GM23248 (cell line): ENCODE measurements at regions not wholly inside any gene's neighbourhood (a gene's known extent, or its start where the extent isn't known, plus 50 kb on each side); places are given as distances from the start of the nearest gene placed in this dataset.

Experiments used
- DNase-seq: peaks from one replicate; pipeline ENCODE4 v3.0.0-alpha.2; 2015
- H2AFZ ChIP-seq: fragments of 200-600 bp; sonication (generic); 2 replicates; pipeline ENCODE4 v1.6.1; 2016; ENCODE audit warnings: antibody characterized with exemption
- H3F3A ChIP-seq: fragments of 200-600 bp; sonication (generic); 2 replicates; pipeline ENCODE4 v1.6.1; 2016; ENCODE audit warnings: mild to moderate bottlenecking, antibody characterized with exemption, mixed run types; ENCODE audit not compliant: insufficient read depth
- H3K27ac ChIP-seq: fragments of 200-600 bp; sonication (generic); 2 replicates; pipeline ENCODE4 v1.5.1; 2016; ENCODE audit warnings: mild to moderate bottlenecking
- H3K27me3 ChIP-seq: fragments of 200-600 bp; sonication (generic); replicated peaks from 2 replicates; pipeline ENCODE4 v1.6.1; 2016; ENCODE audit warnings: mild to moderate bottlenecking; ENCODE audit not compliant: insufficient read depth
- H3K36me3 ChIP-seq: fragments of 200-600 bp; sonication (generic); 2 replicates; pipeline ENCODE4 v1.6.1; 2016; ENCODE audit warnings: low read depth, mild to moderate bottlenecking
- H3K4me1 ChIP-seq: fragments of 200-600 bp; sonication (generic); 2 replicates; pipeline ENCODE4 v1.6.1; 2016; ENCODE audit warnings: mild to moderate bottlenecking; ENCODE audit not compliant: insufficient read depth
- H3K4me2 ChIP-seq: fragments of 200-600 bp; sonication (generic); one replicate; pipeline ENCODE4 v1.6.1; 2016; ENCODE audit warnings: mild to moderate bottlenecking; ENCODE audit not compliant: unreplicated experiment
- H3K4me3 ChIP-seq: fragments of 200-600 bp; sonication (generic); 2 replicates; pipeline ENCODE4 v1.5.1; 2016; ENCODE audit warnings: mild to moderate bottlenecking
- H3K79me2 ChIP-seq: fragments of 200-600 bp; sonication (generic); 2 replicates; pipeline ENCODE4 v1.6.1; 2016; ENCODE audit warnings: mild to moderate bottlenecking; ENCODE audit not compliant: insufficient read depth
- H3K9ac ChIP-seq: fragments of 200-600 bp; sonication (generic); 2 replicates; pipeline ENCODE4 v1.6.1; 2016; ENCODE audit warnings: mild to moderate bottlenecking
- H3K9me2 ChIP-seq: fragments of 200-600 bp; sonication (generic); 2 replicates; pipeline ENCODE4 v1.6.1; 2016; ENCODE audit warnings: mixed run types, mild to moderate bottlenecking, moderate library complexity; ENCODE audit not compliant: insufficient read depth
- H3K9me3 ChIP-seq: fragments of 200-600 bp; sonication (generic); one replicate; pipeline ENCODE4 v1.6.1; 2017; ENCODE audit warnings: low read depth
- H4K20me1 ChIP-seq: fragments of 200-600 bp; sonication (generic); 2 replicates; pipeline ENCODE4 v1.6.0; 2016; ENCODE audit not compliant: insufficient read depth
- EZH2 ChIP-seq: fragments of 200-600 bp; sonication (generic); IDR thresholded peaks from 2 replicates; pipeline ENCODE4 v1.6.1; 2018; ENCODE audit warnings: antibody characterized with exemption, mild to moderate bottlenecking; ENCODE audit not compliant: insufficient read depth, poor library complexity, severe bottlenecking
- EZH2phosphoT487 ChIP-seq: fragments of 200-600 bp; sonication (generic); IDR thresholded peaks from 2 replicates; pipeline ENCODE4 v1.6.1; 2018; ENCODE audit warnings: antibody characterized with exemption, moderate library complexity, mild to moderate bottlenecking, low read depth; ENCODE audit not compliant: insufficient read depth
- WGBS, 2 experiments: methylation state at CpG; one replicate each; pipeline ENCODE4 v1.1.6; 2015 to 2017; ENCODE audit warnings: low lambda C conversion rate in 2 of 2, low coverage in 1 of 2; ENCODE audit errors: missing lambda C conversion rate in 2 of 2; 5-methylcytosine and 5-hydroxymethylcytosine counted together
- in situ Hi-C: fragments of 300-500 bp; cut with MboI; formaldehyde crosslinking; loops from 2 replicates; pipeline ENCODE4 v1.15.0; 2020

DNA sequence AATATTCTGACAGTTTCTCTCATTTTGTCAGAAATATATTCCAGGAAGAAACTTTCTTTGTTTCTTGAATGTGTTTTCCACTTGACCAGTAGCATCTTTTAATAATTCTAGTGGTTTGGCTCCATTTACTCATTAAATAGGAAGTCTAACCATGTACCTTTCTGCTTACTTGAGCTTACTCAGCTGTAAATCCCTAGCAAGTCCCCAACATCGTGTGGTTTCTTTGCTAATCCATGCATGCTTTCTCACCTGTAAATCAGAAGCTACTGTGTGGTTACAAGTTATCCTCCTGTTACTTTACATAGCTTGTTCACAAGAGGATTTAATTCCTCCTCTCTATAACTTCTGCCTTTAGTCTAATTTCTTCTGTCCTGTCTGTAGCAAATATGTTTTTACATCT, 227.7 kb downstream of the FSCB start:
- H3K9ac ChIP-seq = no peak overlapping the region
- no peak for TF ChIP-seq EZH2phosphoT487
- no peak for TF ChIP-seq EZH2
- no peaks in the 10 kb centered on the region for H3K9me2 ChIP-seq
- H3K27ac ChIP-seq = no peak overlapping the region
- no peaks in the 10 kb centered on the region for H3K79me2 ChIP-seq
- no peaks in the 10 kb centered on the region for H4K20me1 ChIP-seq
- in situ Hi-C loops = no loop called here
- DNase-seq = no peak
- no peaks in the 10 kb centered on the region for H3F3A ChIP-seq
- H2AFZ ChIP-seq = no peak overlapping the region
- H3K4me3 ChIP-seq = no peak overlapping the region
- H3K4me1 ChIP-seq = no peaks in the 10 kb centered on the region
- H3K4me2 ChIP-seq = no peak overlapping the region
- no peaks in the 10 kb centered on the region for H3K27me3 ChIP-seq
- no peaks in the 10 kb centered on the region for H3K9me3 ChIP-seq
- no peaks in the 10 kb centered on the region for H3K36me3 ChIP-seq
- 0% methylated on average over 1 of the region's 1 CpG for WGBS, 2 experiments

DNA sequence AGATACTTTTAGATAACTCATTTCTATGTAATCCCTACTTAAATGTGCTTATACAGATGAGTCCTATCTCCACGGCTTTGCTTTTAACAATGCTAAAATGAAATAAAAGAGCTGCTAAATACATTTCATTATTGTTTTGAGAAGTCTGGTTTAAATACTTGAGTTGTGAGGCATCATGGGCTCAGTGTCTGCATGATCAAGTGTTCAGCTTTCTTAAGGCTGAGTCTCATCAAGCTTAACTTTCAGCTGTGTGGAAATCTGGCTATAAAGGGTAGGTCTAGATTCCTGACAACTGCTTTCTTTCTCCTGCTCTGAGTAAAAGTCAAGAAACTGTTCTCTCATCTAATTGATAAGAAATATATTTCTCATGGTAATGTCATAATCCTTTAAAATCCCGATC, 235.4 kb downstream of the FSCB start:
- no peak overlapping the region for H3K27ac ChIP-seq

DNA sequence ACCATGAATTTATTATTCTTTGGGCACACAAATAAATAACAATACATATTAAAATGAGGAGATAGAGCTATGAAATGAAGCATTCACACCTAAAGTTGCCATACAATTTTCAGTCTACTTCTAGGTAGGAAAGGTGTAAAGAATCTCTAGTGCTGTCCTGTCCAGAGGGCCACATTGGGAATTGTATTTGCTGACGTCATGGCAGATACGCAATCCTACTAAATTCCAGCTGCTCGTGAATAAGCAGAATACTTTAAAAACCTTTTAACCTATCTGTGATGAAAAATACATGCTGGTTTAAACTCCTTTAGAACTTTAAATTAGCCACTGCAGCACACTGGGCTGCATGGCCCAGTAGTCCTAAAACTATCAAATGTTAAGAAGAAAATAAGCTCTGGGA, 236.1 kb downstream of the FSCB start:
- H3K4me1 ChIP-seq = no peaks in the 10 kb centered on the region
- in situ Hi-C loops = no loop called here
- H3K9me2 ChIP-seq = no peaks in the 10 kb centered on the region
- H4K20me1 ChIP-seq = no peaks in the 10 kb centered on the region
- no peak overlapping the region for H3K4me2 ChIP-seq
- H3K79me2 ChIP-seq = no peaks in the 10 kb centered on the region
- 29 to 32% methylated on average over 3 of the region's 3 CpGs for WGBS, 2 experiments
- TF ChIP-seq EZH2phosphoT487 = no peak
- TF ChIP-seq EZH2 = no peak
- H3K36me3 ChIP-seq = no peaks in the 10 kb centered on the region
- H3K27ac ChIP-seq = no peak overlapping the region
- no peak overlapping the region for H2AFZ ChIP-seq
- no peak overlapping the region for H3K4me3 ChIP-seq
- H3K9me3 ChIP-seq = no peaks in the 10 kb centered on the region
- no peak for DNase-seq
- no peaks in the 10 kb centered on the region for H3F3A ChIP-seq
- no peaks in the 10 kb centered on the region for H3K27me3 ChIP-seq
- H3K9ac ChIP-seq = no peak overlapping the region

More for the DNA sequence above, 235.4 kb downstream of the FSCB start:
- WGBS, 2 experiments = 30 to 31% methylated on average over 2 of the region's 2 CpGs
- H3K79me2 ChIP-seq = no peaks in the 10 kb centered on the region
- H3K9me3 ChIP-seq = no peaks in the 10 kb centered on the region
- H3K27me3 ChIP-seq = no peaks in the 10 kb centered on the region
- H3F3A ChIP-seq = no peaks in the 10 kb centered on the region
- TF ChIP-seq EZH2 = no peak
- TF ChIP-seq EZH2phosphoT487 = no peak
- no peak overlapping the region for H2AFZ ChIP-seq
- H4K20me1 ChIP-seq = no peaks in the 10 kb centered on the region
- in situ Hi-C loops = no loop called here
- no peaks in the 10 kb centered on the region for H3K36me3 ChIP-seq
- no peak overlapping the region for H3K9ac ChIP-seq
- DNase-seq = no peak
- H3K4me3 ChIP-seq = no peak overlapping the region
- H3K4me1 ChIP-seq = no peaks in the 10 kb centered on the region
- H3K4me2 ChIP-seq = no peak overlapping the region
- no peaks in the 10 kb centered on the region for H3K9me2 ChIP-seq

DNA sequence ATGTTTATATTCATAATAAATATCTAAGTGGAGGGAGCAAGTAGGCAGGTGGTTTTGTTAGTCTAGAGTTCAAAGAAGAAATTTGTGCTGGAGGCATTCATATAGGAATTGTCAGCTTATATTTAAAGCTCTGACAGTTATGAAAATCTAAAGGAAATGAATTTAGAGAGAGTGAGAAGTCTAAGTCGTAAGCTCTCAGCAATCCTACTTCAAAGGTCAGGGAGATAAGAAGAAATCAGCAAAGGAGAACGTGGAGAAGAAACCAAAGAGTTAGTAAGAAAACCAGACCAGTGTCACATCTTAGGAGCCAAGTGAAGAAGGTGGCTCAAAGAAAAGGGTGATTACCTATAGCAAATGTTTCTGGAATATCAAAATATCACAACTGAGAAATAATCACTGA, 241.8 kb downstream of the FSCB start:
- H2AFZ ChIP-seq = no peak overlapping the region
- no peaks in the 10 kb centered on the region for H3K79me2 ChIP-seq
- H3F3A ChIP-seq = no peaks in the 10 kb centered on the region
- H3K27ac ChIP-seq = no peak overlapping the region
- H3K4me3 ChIP-seq = no peak overlapping the region
- no peaks in the 10 kb centered on the region for H3K9me2 ChIP-seq
- TF ChIP-seq EZH2phosphoT487 (no peak), EZH2 (no peak)
- H3K9me3 ChIP-seq = no peaks in the 10 kb centered on the region
- no peaks in the 10 kb centered on the region for H4K20me1 ChIP-seq
- H3K27me3 ChIP-seq = no peaks in the 10 kb centered on the region
- no peak for DNase-seq
- WGBS, 2 experiments = 3 to 8% methylated on average over 2 of the region's 2 CpGs
- no peak overlapping the region for H3K4me2 ChIP-seq
- in situ Hi-C loops = no loop called here
- H3K9ac ChIP-seq = no peak overlapping the region
- H3K4me1 ChIP-seq = no peaks in the 10 kb centered on the region
- no peaks in the 10 kb centered on the region for H3K36me3 ChIP-seq

DNA sequence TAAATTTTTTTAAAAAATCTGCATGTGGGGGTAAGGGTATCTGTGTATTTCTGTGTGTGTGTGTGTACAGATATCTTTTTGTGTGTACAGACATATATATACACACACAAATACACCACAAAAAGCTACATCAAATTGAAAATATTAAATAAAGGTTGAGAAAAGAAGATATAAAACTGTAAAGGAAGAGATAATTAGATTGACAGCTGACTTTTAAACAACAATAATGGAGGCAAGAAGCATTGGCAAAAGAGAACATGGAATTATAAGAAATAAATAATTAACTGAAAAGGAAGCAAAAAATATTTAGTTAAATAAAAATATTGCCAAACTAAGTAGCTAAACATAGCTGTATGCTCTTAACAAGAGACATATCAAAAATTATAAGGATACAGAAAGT, 291.4 kb downstream of the FSCB start:
- no peaks in the 10 kb centered on the region for H3K36me3 ChIP-seq
- H3K27me3 ChIP-seq = no peaks in the 10 kb centered on the region
- no peak overlapping the region for H3K4me3 ChIP-seq
- no peak overlapping the region for H3K9ac ChIP-seq
- H3K9me2 ChIP-seq = no peaks in the 10 kb centered on the region
- peaks cover 7% of the 10 kb centered on the region for H3K9me3 ChIP-seq
- H3K79me2 ChIP-seq = no peaks in the 10 kb centered on the region
- no peak overlapping the region for H3K4me2 ChIP-seq
- no peak overlapping the region for H2AFZ ChIP-seq
- H3K27ac ChIP-seq = no peak overlapping the region
- no peaks in the 10 kb centered on the region for H4K20me1 ChIP-seq
- H3F3A ChIP-seq = no peaks in the 10 kb centered on the region
- no peak for DNase-seq
- in situ Hi-C loops = no loop called here
- TF ChIP-seq EZH2phosphoT487 (no peak), EZH2 (no peak)
- H3K4me1 ChIP-seq = no peaks in the 10 kb centered on the region
